ENCODE measurements at regions not wholly inside any gene's neighbourhood (a gene's known extent, or its start where the extent isn't known, plus 50 kb on each side); places are given as distances from the start of the nearest gene placed in this dataset.

GRCh38 chr3:64815195-64815631, 127.4 kb upstream of the ADAMTS9 start:
- TF ChIP-seq, protein P1, sequence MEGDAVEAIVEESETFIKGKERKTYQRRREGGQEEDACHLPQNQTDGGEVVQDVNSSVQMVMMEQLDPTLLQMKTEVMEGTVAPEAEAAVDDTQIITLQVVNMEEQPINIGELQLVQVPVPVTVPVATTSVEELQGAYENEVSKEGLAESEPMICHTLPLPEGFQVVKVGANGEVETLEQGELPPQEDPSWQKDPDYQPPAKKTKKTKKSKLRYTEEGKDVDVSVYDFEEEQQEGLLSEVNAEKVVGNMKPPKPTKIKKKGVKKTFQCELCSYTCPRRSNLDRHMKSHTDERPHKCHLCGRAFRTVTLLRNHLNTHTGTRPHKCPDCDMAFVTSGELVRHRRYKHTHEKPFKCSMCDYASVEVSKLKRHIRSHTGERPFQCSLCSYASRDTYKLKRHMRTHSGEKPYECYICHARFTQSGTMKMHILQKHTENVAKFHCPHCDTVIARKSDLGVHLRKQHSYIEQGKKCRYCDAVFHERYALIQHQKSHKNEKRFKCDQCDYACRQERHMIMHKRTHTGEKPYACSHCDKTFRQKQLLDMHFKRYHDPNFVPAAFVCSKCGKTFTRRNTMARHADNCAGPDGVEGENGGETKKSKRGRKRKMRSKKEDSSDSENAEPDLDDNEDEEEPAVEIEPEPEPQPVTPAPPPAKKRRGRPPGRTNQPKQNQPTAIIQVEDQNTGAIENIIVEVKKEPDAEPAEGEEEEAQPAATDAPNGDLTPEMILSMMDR (IDR thresholded peaks at IDR 0.05), result no peak
- no peak for TF ChIP-seq POLR2A (IDR thresholded peaks at IDR 0.05)
- peak; percentile 19 to 59 (median 22) for TF ChIP-seq POLR2AphosphoS5 (IDR thresholded peaks at IDR 0.05)
- no peak for TF ChIP-seq EP300 (IDR thresholded peaks at IDR 0.05; ENCODE audit: low read depth)

All from transverse colon (tissue), 4 donors.